ENCODE measurements at regions not wholly inside any gene's neighbourhood (a gene's known extent, or its start where the extent isn't known, plus 50 kb on each side); places are given as distances from the start of the nearest gene placed in this dataset.
A peak's percentile ranks its signal among the peaks of the same experiment; 100 is the strongest.
"Not testable (repeated sequence)": the region's sequence is repeated elsewhere in the genome, so short reads cannot be mapped to it uniquely, and the experiment has no call there.

DNA sequence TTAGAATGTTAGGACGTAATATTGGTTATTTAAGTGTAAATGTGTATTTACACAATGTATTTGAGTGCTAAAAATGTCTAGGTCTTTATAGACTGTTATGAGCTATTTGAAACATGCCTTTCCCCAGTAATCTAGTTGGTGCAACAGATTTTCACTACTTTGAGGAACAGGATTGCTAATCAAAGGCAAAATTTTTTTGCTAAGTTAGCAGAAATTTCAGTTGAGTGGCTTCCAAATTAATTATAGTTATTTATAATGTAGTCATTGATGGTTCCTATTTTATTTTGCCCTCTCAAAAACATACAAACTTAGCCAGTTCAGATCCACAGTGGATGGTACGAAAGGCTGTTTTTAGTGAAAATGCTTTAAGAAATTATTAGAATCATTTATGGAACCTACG lies 78.7 kb upstream of the LYZL2 start:
- CTCF ChIA-PET, result no interaction called here

DNA sequence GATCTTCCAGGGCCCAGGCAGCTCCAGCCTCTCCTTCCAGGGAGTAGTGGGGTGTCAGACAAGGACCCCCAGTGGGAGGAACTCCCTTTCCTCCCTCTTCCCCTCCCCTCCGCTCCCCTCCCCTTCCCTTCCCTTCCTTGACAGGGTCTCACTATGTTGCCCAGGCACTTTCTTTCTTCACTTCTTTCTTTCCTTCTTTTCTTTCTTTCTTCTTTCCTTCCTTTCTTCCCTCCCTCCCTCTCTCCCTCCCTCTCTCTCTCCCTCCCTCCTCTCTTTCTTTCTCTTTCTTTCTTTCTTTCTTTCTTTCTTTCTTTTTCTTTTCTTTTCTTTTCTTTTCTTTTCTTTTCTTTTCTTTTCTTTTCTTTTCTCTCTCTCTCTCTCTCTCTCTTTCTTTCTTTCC lies 76.6 kb upstream of the LYZL2 start:
- intact Hi-C loops (cut with micrococcal nuclease; ENCODE audit: unreplicated experiment); H3K4me3 Mint-ChIP-seq (ENCODE audit: low read depth, unreplicated experiment); CTCF ChIA-PET; BruUV-seq (replicated peaks); H3K27me3 Mint-ChIP-seq (ENCODE audit: unreplicated experiment); H3K9me3 Mint-ChIP-seq (ENCODE audit: low read depth, unreplicated experiment); DNase-seq: not testable (repeated sequence)
- H3K27ac Mint-ChIP-seq (ENCODE audit: unreplicated experiment), result peak overlapping the region; percentile 52
- peaks cover 10% of the 10 kb centered on the region for H3K36me3 Mint-ChIP-seq (ENCODE audit: insufficient read depth, unreplicated experiment)
- H3K4me1 Mint-ChIP-seq (ENCODE audit: low read depth, unreplicated experiment), result peaks cover 24% of the 10 kb centered on the region

More for the DNA sequence above, 78.7 kb upstream of the LYZL2 start:
- intact Hi-C loops (cut with micrococcal nuclease; ENCODE audit: unreplicated experiment), result no loop called here
- TF ChIP-seq, protein P1, sequence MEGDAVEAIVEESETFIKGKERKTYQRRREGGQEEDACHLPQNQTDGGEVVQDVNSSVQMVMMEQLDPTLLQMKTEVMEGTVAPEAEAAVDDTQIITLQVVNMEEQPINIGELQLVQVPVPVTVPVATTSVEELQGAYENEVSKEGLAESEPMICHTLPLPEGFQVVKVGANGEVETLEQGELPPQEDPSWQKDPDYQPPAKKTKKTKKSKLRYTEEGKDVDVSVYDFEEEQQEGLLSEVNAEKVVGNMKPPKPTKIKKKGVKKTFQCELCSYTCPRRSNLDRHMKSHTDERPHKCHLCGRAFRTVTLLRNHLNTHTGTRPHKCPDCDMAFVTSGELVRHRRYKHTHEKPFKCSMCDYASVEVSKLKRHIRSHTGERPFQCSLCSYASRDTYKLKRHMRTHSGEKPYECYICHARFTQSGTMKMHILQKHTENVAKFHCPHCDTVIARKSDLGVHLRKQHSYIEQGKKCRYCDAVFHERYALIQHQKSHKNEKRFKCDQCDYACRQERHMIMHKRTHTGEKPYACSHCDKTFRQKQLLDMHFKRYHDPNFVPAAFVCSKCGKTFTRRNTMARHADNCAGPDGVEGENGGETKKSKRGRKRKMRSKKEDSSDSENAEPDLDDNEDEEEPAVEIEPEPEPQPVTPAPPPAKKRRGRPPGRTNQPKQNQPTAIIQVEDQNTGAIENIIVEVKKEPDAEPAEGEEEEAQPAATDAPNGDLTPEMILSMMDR (IDR thresholded peaks at IDR 0.05; ENCODE audit: unreplicated experiment), result no peak
- Mint-ChIP-seq H3K27ac (ENCODE audit: unreplicated experiment) (no peak overlapping the region), H3K36me3 (ENCODE audit: insufficient read depth, unreplicated experiment) (peaks cover 10% of the 10 kb centered on the region), H3K4me3 (ENCODE audit: low read depth, unreplicated experiment) (no peak overlapping the region), H3K9me3 (ENCODE audit: low read depth, unreplicated experiment) (peaks cover 1% of the 10 kb centered on the region), H3K27me3 (ENCODE audit: unreplicated experiment) (no peaks in the 10 kb centered on the region), H3K4me1 (ENCODE audit: low read depth, unreplicated experiment) (peaks cover 8% of the 10 kb centered on the region)
- no peak for DNase-seq
- no TSS peak for BruUV-seq (replicated peaks)

DNA sequence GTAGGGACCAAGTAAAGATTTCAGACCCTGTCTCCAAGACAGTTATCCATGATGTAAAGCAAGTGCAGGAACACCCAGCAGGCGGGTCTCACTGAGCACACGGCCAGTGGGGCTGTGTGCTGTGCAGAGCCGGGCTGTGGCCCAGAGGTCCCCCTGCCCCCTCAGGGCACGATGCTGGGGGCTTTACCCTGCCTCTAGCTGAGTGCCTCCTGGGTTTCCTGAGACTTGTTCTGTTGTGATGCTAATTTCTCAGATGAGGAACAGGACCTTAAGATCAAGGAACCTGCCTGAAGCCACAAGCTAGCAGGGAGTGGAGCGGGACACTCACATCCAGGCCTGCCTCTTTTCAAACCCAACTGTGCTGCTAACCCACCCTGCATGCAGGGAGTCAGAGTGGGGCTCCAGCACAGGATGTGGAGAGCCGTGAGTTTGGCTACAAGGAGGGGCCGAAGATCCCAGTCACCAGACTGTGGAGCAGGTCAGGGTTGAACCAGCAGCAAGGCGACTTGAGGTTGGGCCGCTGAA lies 76.1 kb upstream of the LYZL2 start:
- no peak for DNase-seq
- Mint-ChIP-seq H3K4me3 (ENCODE audit: low read depth, unreplicated experiment) (no peak overlapping the region), H3K9me3 (ENCODE audit: low read depth, unreplicated experiment) (no peaks in the 10 kb centered on the region), H3K36me3 (ENCODE audit: insufficient read depth, unreplicated experiment) (peaks cover 10% of the 10 kb centered on the region), H3K27ac (ENCODE audit: unreplicated experiment) (no peak overlapping the region), H3K27me3 (ENCODE audit: unreplicated experiment) (no peaks in the 10 kb centered on the region), H3K4me1 (ENCODE audit: low read depth, unreplicated experiment) (peaks cover 24% of the 10 kb centered on the region)
- no TSS peak for BruUV-seq (replicated peaks)
- CTCF ChIA-PET, result no interaction called here
- intact Hi-C loops (cut with micrococcal nuclease; ENCODE audit: unreplicated experiment), result no loop called here
- TF ChIP-seq, protein P1 (IDR thresholded peaks at IDR 0.05; ENCODE audit: unreplicated experiment), result no peak

DNA sequence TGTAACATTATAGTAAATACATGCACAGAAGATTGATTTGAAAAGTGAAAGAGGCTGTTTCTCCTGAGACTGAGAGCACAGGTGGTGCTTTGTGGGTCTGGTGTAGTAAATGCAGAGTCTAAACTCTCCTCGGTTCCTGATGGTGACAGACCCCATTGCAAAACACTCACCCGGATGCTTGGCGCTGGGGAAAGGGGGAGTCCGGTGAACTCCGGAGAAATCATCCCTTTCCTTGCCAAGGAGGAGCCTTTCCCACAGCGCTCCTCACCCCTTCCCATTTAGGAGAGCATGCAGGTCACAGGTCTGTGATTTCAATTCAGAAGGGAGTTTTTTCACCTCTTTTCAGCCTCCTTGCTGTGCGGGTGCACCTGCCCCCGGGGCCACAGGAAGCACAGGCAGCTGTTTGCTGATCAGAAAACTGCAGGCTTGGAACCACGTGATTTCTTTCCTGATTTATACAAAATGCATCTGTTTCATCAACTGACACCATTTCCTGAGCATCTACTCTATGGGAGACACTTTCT lies 75.6 kb upstream of the LYZL2 start:
- H3K27me3 Mint-ChIP-seq (ENCODE audit: unreplicated experiment), result no peaks in the 10 kb centered on the region
- CTCF ChIA-PET, result no interaction called here
- intact Hi-C loops (cut with micrococcal nuclease; ENCODE audit: unreplicated experiment), result no loop called here
- peaks cover 29% of the 10 kb centered on the region for H3K4me1 Mint-ChIP-seq (ENCODE audit: low read depth, unreplicated experiment)
- BruUV-seq (replicated peaks), result no TSS peak
- no peak overlapping the region for H3K4me3 Mint-ChIP-seq (ENCODE audit: low read depth, unreplicated experiment)
- H3K9me3 Mint-ChIP-seq (ENCODE audit: low read depth, unreplicated experiment), result no peaks in the 10 kb centered on the region
- H3K36me3 Mint-ChIP-seq (ENCODE audit: insufficient read depth, unreplicated experiment), result peaks cover 10% of the 10 kb centered on the region
- TF ChIP-seq, protein P1 (IDR thresholded peaks at IDR 0.05; ENCODE audit: unreplicated experiment), result no peak
- H3K27ac Mint-ChIP-seq (ENCODE audit: unreplicated experiment), result no peak overlapping the region
- DNase-seq, result no peak

DNA sequence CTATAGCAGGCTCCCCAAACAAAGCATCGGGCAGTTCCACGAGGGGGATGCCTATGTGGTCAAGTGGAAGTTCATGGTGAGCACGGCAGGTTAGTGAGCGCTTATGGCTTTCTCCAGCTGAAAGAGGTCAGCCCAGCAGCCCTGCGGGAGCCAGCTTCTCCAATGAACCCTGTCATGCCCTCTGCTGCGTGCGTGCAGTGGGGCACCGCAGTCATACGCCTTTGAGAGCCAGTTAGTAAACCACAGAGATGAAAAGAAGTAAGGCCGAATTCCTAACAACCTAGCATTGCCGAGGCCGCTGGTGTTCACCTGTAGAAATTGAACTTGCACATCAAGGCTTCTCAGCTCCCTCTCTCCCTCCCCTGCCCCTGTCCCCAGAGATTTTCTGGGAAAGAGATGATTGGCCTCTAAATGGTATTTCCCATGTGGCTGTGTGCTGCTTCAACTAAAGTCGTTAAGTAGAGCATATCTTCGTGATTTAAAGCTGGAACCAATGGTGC lies 75.1 kb upstream of the LYZL2 start:
- BruUV-seq (replicated peaks); DNase-seq; H3K27ac Mint-ChIP-seq (ENCODE audit: unreplicated experiment); H3K4me3 Mint-ChIP-seq (ENCODE audit: low read depth, unreplicated experiment); H3K27me3 Mint-ChIP-seq (ENCODE audit: unreplicated experiment); H3K9me3 Mint-ChIP-seq (ENCODE audit: low read depth, unreplicated experiment); intact Hi-C loops (cut with micrococcal nuclease; ENCODE audit: unreplicated experiment); CTCF ChIA-PET: not testable (repeated sequence)
- Mint-ChIP-seq H3K4me1 (ENCODE audit: low read depth, unreplicated experiment) (peaks cover 35% of the 10 kb centered on the region), H3K36me3 (ENCODE audit: insufficient read depth, unreplicated experiment) (peaks cover 10% of the 10 kb centered on the region)

All from Calu3 (cell line).